ENCODE measurements at regions not wholly inside any gene's neighbourhood (a gene's known extent, or its start where the extent isn't known, plus 50 kb on each side); places are given as distances from the start of the nearest gene placed in this dataset.

DNA sequence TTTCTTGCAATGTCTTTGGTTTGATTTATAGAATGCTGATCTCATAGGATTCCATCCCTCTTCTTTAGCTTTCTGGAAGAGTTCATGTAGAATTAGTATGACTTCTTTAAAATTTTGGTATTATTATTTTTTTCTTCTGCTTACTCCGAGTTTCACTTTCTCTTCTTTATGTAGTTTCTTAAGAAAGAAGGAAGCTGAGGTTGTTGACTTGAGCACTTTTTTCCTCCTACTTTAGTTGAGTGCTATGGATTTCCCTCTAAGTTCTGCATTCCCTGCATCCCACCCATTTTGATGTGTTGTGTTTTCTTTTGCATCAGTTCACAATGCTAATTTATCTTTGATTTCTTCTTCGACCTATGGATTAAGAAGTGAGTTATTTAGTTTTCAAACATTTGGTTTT, 78.9 kb upstream of the SPRED2 start:
- DNase-seq, result no peak

- no peak for DNase-seq
Measured at GRCh38 chr2:65508225-65508624, 75.8 kb upstream of the SPRED2 start.

DNA sequence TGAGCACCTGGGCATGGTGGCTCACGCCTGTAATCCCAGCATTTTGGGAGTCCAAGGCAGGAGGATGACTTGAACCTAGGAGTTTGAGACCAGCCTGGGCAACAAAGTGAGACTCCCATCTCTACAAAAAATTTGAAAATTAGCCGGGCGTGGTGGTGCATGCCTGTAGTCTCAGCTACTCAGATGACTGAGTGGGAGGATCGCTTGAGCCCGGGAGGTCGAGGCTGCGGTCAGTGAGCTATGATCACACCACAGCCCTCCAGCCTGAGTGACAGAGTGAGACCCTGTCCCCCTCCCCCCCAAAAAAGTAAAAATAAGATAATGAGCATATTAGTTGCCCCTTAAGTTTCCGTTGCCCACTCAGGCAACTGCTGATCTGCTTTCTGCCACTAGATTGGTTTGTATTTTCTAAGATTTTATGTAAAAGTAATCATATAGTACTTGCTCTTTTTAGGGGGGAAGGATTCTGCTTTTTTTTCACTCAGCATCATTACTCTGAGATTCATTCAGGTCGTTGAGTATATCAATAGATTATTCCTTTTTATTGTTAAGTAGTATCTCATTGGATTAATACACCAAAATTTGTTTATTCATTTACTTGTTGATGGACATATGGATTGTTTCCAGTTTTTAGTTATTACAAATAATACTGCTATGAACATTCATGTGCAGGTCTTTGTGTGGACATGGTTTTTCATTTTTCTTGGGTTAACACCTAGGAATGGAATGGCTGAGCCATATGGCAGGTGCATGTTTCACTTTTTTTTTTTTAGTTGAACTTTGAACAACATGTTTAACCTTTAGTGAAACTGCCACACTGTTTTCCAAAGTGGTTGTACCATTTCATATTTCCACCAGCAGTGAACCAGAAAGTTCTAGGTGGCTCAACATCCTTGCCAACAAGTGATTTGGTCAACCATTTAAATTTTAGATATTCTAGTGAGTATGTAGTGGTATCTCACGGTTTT, 75.0 kb upstream of the SPRED2 start:
- no peak for DNase-seq

DNA sequence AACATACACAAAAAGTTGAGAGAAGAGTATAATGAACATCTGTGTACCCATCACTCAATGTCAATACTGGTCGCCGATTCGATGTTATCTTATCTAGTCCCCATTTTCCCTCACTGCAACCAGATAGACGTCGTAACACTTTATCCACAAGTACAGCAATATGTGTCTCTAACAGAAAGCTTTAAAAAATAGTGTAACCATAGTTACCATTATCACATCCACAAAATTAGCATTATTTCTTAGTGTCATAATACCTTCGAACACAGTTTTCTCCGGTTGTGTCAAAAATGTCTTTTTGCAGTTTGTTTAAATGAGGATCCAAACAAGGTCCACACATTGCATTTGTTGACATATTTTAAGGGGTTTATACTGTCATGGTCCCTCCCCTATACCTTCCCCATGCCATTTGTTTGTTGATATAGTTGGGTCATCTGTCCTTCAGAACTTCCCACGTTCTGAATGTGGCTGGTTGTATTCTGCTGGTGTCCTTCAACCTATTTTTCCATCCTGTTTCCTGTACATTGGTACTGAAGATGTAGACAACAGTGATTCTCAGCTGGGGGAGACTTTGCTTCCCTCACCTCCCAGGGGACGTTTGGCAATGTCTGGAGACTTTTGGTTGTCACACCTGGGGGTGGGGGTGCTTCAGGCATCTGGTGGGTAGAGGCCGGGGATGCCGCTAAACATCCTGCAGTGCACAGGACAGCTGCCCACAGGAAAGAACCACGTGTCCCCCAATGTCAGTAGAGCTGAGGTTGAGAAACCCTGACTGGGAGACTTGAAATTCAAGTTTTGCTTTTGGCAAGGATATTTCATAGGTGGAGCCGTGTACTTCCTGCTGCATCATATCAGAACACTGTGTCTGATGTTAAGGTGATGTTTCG, 72.7 kb upstream of the SPRED2 start:
- DNase-seq, result no peak

DNA sequence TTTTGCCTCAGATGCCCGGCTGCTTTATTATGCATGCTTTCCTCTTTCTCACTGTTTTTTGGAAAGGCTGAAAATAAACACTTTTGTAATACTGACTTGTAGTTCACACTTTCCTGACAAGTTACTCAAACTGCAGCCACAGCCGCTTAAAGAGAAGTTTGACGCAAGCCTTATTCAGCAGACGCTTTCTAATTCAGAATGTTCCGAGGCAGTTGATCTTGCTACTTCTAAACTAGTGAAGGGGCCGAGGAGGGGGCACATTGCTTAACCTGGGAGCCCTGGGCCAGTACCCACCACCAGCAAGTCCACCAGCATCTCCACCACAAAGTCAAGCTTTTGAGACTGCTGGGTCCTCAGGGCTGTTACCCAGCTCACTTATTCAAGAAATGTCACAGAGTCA, 71.8 kb upstream of the SPRED2 start:
- no peak for DNase-seq

DNA sequence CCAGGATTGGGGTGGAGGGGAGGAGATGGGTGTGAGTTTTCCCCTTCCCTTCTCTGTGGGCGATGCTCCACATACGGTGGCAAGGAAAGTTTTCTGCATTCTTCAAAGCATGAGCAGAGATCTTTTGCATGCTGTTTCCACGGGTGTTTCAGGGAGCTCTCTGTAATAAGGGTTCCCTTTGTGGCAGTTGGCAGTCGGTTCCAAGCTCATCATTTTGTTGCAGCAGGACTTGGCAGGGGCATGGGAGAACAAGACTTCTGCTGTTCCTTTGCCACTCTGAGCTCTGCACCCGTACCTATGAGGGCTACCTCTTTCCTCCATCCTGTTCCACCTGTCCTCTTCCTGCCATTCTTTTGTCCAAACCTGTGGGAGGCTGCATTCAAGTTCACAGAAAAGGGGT, 71.3 kb upstream of the SPRED2 start:
- DNase-seq, result no peak

GRCh38 chr2:65501836-65502235, 69.4 kb upstream of the SPRED2 start:
- DNase-seq, result no peak

GRCh38 chr2:65501074-65501473, 68.7 kb upstream of the SPRED2 start:
- DNase-seq, result no peak

GRCh38 chr2:65500310-65501040, 68.1 kb upstream of the SPRED2 start:
- no peak for DNase-seq

DNA sequence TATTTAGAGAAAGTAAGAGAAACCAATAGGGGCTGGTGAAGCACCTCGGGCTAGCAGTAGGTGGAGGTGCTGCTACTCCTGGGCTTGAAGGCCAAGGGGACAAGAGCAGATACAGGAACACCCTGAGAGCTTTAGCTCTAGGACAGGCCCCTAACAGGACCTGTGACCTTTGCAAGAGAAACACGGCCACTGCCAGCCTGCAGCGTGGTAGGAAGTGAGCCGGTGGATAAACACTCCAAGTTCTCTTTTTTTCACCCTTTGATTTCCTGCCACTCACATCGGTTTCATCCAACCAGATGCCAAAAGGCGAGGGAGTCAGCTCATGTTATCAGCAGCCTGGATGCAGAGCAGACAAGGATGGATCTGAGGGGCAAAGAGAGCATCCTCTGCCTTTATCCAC, 66.8 kb upstream of the SPRED2 start:
- DNase-seq, result no peak

- DNase-seq, result no peak
Measured at GRCh38 chr2:65498396-65498795, 66.0 kb upstream of the SPRED2 start.

GRCh38 chr2:65495251-65495877, 63.0 kb upstream of the SPRED2 start:
- DNase-seq, result no peak

DNA sequence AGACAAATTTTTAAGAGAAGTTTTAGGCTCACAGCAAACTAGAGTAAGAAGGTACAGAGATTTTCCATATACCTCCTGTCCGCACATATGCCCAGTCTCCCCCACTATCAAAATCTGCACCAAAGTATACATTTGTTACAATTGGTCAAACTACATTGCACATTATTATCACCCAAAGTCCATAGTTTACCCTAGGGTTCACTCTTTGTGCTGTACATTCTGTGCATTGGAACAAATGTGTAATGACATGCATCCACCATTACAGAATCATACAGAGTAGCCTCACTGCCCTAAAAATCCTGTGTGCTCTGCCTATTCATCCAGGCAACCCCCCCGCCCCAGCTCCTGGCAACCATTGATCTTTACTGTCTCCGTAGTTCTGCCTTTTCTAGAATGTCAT, 61.7 kb upstream of the SPRED2 start:
- no peak for DNase-seq

GRCh38 chr2:65491381-65491905, 59.0 kb upstream of the SPRED2 start:
- DNase-seq, result no peak

DNA sequence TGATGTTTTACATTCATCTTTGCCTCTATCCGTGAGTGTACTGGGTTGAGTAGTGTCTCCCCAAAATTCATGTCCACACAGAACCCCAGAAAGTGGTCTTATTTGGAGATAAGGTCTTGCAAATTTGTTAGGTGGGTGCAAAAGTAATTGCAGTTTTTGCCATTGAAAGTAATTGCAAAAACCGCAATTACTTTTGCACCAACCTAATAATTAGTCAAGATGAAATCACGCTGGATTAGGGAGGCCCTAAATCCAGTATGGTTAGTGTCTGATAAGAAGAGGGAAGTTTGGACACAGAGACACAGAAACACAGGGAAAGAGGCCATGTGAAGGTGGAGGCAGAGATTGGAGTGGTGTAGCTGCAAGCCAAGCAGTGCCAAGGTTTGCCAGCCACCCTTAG, 57.8 kb upstream of the SPRED2 start:
- no peak for DNase-seq

- DNase-seq, result no peak
Measured at GRCh38 chr2:65489269-65489668, 56.9 kb upstream of the SPRED2 start.

DNA sequence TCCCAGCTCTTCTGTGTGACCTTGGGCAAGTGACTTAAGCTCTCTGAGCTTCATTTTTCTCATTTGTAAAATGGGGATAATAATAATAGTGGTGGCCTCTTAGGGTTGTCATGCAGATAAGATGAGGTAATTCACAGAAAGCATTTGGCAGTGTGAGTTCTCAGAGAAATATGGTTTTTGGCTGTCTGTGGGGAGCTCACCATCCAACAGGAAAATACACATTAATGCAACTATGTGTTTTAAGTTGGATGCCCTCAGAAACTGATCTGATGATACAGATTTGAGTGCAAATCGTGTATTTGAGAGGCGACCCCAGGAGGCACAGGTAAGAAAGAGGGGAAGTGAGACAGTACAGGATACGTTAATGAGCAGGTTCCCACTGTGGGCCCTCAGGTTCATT, 56.1 kb upstream of the SPRED2 start:
- DNase-seq, result no peak

DNA sequence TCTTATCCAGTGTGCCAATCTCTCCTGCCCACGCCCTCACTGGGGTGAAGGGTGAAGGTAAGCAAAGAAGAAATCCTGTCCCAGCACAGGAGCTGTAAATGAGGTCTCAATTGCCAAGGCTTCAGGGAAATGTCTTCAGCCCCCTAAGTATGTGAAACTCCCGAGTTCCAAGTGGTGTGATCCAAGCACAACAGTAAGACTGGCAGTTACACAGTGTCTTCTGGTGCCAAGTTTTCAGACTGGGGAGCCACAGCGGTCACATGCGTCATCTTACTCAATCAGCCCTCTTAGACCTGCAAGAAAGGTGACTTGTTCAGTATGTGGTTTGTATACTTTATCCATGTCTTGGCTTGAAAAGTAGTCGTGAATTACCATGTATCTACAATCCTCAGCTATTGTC, 55.0 kb upstream of the SPRED2 start:
- no peak for DNase-seq

GRCh38 chr2:65486802-65487201, 54.4 kb upstream of the SPRED2 start:
- DNase-seq, result no peak

DNA sequence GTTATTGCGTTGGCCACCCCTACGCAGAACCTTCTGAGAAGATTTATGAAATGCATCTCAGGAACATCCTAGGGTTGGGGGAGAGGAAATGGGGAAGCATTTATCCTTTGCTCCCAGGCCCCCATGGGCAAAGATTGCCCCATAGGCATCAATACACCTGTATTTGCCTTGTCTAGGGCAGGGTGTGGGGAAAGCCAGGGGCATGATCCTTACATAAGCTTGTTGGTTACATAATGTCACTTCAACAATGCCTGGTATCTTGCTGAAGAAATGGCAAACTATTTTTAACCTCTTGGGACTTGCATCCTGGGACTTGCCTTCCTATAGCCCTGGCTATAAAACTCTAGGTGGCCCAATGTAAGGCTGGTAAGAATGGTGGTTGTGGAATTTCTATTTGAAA, 53.9 kb upstream of the SPRED2 start:
- no peak for DNase-seq

GRCh38 chr2:65485839-65486238, 53.4 kb upstream of the SPRED2 start:
- DNase-seq, result no peak

- DNase-seq, result no peak
Measured at GRCh38 chr2:65483763-65484162, 51.4 kb upstream of the SPRED2 start.

DNA sequence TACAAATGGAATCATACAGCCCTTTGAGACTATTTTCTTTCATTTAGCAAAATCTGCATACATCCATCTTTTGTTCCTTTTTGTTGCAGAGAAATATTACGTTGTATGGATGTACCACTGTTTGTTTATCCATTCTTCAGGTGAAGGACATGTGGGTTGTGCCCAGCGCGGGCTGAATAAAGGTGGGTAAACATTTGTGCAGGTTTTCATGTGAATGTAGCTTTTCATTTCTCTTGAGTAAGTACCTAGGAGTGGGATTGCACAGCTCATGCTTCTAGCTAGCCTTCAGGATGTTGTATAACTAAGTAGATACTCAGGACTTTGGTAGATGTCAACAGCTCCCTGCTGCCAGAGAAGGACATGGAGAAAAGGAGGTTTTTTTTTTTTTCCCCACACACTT, 50.6 kb upstream of the SPRED2 start:
- DNase-seq, result no peak
